GM23248 (cell line): ENCODE measurements at regions not wholly inside any gene's neighbourhood (a gene's known extent, or its start where the extent isn't known, plus 50 kb on each side); places are given as distances from the start of the nearest gene placed in this dataset.

ENCODE experiments used
- DNase-seq: peaks from one replicate; pipeline ENCODE4 v3.0.0-alpha.2; 2015
- H2AFZ ChIP-seq: fragments of 200-600 bp; sonication (generic); 2 replicates; pipeline ENCODE4 v1.6.1; 2016; ENCODE audit warnings: antibody characterized with exemption
- H3F3A ChIP-seq: fragments of 200-600 bp; sonication (generic); 2 replicates; pipeline ENCODE4 v1.6.1; 2016; ENCODE audit warnings: mild to moderate bottlenecking, antibody characterized with exemption, mixed run types; ENCODE audit not compliant: insufficient read depth
- H3K27ac ChIP-seq: fragments of 200-600 bp; sonication (generic); 2 replicates; pipeline ENCODE4 v1.5.1; 2016; ENCODE audit warnings: mild to moderate bottlenecking
- H3K27me3 ChIP-seq: fragments of 200-600 bp; sonication (generic); replicated peaks from 2 replicates; pipeline ENCODE4 v1.6.1; 2016; ENCODE audit warnings: mild to moderate bottlenecking; ENCODE audit not compliant: insufficient read depth
- H3K36me3 ChIP-seq: fragments of 200-600 bp; sonication (generic); 2 replicates; pipeline ENCODE4 v1.6.1; 2016; ENCODE audit warnings: low read depth, mild to moderate bottlenecking
- H3K4me1 ChIP-seq: fragments of 200-600 bp; sonication (generic); 2 replicates; pipeline ENCODE4 v1.6.1; 2016; ENCODE audit warnings: mild to moderate bottlenecking; ENCODE audit not compliant: insufficient read depth
- H3K4me2 ChIP-seq: fragments of 200-600 bp; sonication (generic); one replicate; pipeline ENCODE4 v1.6.1; 2016; ENCODE audit warnings: mild to moderate bottlenecking; ENCODE audit not compliant: unreplicated experiment
- H3K4me3 ChIP-seq: fragments of 200-600 bp; sonication (generic); 2 replicates; pipeline ENCODE4 v1.5.1; 2016; ENCODE audit warnings: mild to moderate bottlenecking
- H3K79me2 ChIP-seq: fragments of 200-600 bp; sonication (generic); 2 replicates; pipeline ENCODE4 v1.6.1; 2016; ENCODE audit warnings: mild to moderate bottlenecking; ENCODE audit not compliant: insufficient read depth
- H3K9ac ChIP-seq: fragments of 200-600 bp; sonication (generic); 2 replicates; pipeline ENCODE4 v1.6.1; 2016; ENCODE audit warnings: mild to moderate bottlenecking
- H3K9me2 ChIP-seq: fragments of 200-600 bp; sonication (generic); 2 replicates; pipeline ENCODE4 v1.6.1; 2016; ENCODE audit warnings: mixed run types, mild to moderate bottlenecking, moderate library complexity; ENCODE audit not compliant: insufficient read depth
- H3K9me3 ChIP-seq: fragments of 200-600 bp; sonication (generic); one replicate; pipeline ENCODE4 v1.6.1; 2017; ENCODE audit warnings: low read depth
- H4K20me1 ChIP-seq: fragments of 200-600 bp; sonication (generic); 2 replicates; pipeline ENCODE4 v1.6.0; 2016; ENCODE audit not compliant: insufficient read depth
- EZH2 ChIP-seq: fragments of 200-600 bp; sonication (generic); IDR thresholded peaks from 2 replicates; pipeline ENCODE4 v1.6.1; 2018; ENCODE audit warnings: antibody characterized with exemption, mild to moderate bottlenecking; ENCODE audit not compliant: insufficient read depth, poor library complexity, severe bottlenecking
- EZH2phosphoT487 ChIP-seq: fragments of 200-600 bp; sonication (generic); IDR thresholded peaks from 2 replicates; pipeline ENCODE4 v1.6.1; 2018; ENCODE audit warnings: antibody characterized with exemption, moderate library complexity, mild to moderate bottlenecking, low read depth; ENCODE audit not compliant: insufficient read depth
- WGBS, 2 experiments: methylation state at CpG; one replicate each; pipeline ENCODE4 v1.1.6; 2015 to 2017; ENCODE audit warnings: low lambda C conversion rate in 2 of 2, low coverage in 1 of 2; ENCODE audit errors: missing lambda C conversion rate in 2 of 2; 5-methylcytosine and 5-hydroxymethylcytosine counted together
- in situ Hi-C: fragments of 300-500 bp; cut with MboI; formaldehyde crosslinking; loops from 2 replicates; pipeline ENCODE4 v1.15.0; 2020

- Histone ChIP-seq H3K9me2 (no peaks in the 10 kb centered on the region), H3K79me2 (no peaks in the 10 kb centered on the region), H3K9me3 (no peaks in the 10 kb centered on the region), H3K27me3 (peaks cover 5% of the 10 kb centered on the region; the same call in 1 of the 2 replicates), H3K36me3 (no peaks in the 10 kb centered on the region), H3K4me2 (no peak overlapping the region), H3K4me1 (no peaks in the 10 kb centered on the region), H2AFZ (no peak overlapping the region), H3F3A (no peaks in the 10 kb centered on the region), H3K27ac (no peak overlapping the region), H4K20me1 (no peaks in the 10 kb centered on the region), H3K9ac (no peak overlapping the region), H3K4me3 (no peak overlapping the region)
- no peak for TF ChIP-seq EZH2
- TF ChIP-seq EZH2phosphoT487: no peak
- no peak for DNase-seq
- 68 to 71% methylated on average over 6 of the region's 6 CpGs for WGBS, 2 experiments
- in situ Hi-C loops: no loop called here
Measured at GRCh38 chr5:135691044-135691443, 112.3 kb upstream of the CXCL14 start.

- Histone ChIP-seq H3K4me3 (no peak overlapping the region), H3K79me2 (no peaks in the 10 kb centered on the region), H3F3A (no peaks in the 10 kb centered on the region), H2AFZ (no peak overlapping the region), H3K4me2 (no peak overlapping the region), H3K27ac (no peak overlapping the region), H4K20me1 (no peaks in the 10 kb centered on the region), H3K9me3 (no peaks in the 10 kb centered on the region), H3K9ac (no peak overlapping the region), H3K27me3 (peaks cover 5% of the 10 kb centered on the region; the same call in 1 of the 2 replicates), H3K36me3 (no peaks in the 10 kb centered on the region), H3K4me1 (no peaks in the 10 kb centered on the region), H3K9me2 (no peaks in the 10 kb centered on the region)
- WGBS, 2 experiments: 25 to 42% methylated on average over 2 of the region's 2 CpGs
- DNase-seq: no peak
- no peak for TF ChIP-seq EZH2
- no peak for TF ChIP-seq EZH2phosphoT487
- in situ Hi-C loops: no loop called here
Measured at GRCh38 chr5:135690466-135690865, 111.7 kb upstream of the CXCL14 start.

DNA sequence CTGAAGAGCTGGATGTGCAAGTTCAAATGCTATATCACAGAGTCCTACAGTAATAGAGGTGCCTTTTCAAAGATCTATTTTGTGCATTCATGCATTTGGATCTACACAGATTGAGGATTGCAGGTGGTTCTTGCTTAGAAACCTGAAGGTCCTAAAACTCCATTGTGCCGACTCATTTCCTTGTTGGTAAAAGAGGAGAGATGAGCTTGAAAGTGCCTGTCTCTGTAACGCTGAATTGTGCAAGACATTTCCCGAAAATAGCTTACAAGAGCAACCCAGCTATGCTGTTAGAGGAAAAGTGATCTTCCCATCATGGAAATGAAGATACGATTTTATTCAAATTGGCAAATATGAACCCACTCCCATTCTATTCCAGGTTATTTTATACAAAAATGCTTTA, 110.7 kb upstream of the CXCL14 start:
- no peaks in the 10 kb centered on the region for H3K9me2 ChIP-seq
- H3K27ac ChIP-seq: no peak overlapping the region
- no peak overlapping the region for H3K4me2 ChIP-seq
- TF ChIP-seq EZH2: no peak
- no peak for TF ChIP-seq EZH2phosphoT487
- H3F3A ChIP-seq: no peaks in the 10 kb centered on the region
- H3K9me3 ChIP-seq: no peaks in the 10 kb centered on the region
- no peak overlapping the region for H3K9ac ChIP-seq
- H3K79me2 ChIP-seq: no peaks in the 10 kb centered on the region
- H4K20me1 ChIP-seq: no peaks in the 10 kb centered on the region
- no peak for DNase-seq
- WGBS, 2 experiments: 63 to 69% methylated on average over 4 of the region's 4 CpGs
- in situ Hi-C loops: no loop called here
- H3K4me3 ChIP-seq: no peak overlapping the region
- peaks cover 5% of the 10 kb centered on the region; the same call in 1 of the 2 replicates for H3K27me3 ChIP-seq
- no peaks in the 10 kb centered on the region for H3K4me1 ChIP-seq
- H2AFZ ChIP-seq: no peak overlapping the region
- H3K36me3 ChIP-seq: no peaks in the 10 kb centered on the region

DNA sequence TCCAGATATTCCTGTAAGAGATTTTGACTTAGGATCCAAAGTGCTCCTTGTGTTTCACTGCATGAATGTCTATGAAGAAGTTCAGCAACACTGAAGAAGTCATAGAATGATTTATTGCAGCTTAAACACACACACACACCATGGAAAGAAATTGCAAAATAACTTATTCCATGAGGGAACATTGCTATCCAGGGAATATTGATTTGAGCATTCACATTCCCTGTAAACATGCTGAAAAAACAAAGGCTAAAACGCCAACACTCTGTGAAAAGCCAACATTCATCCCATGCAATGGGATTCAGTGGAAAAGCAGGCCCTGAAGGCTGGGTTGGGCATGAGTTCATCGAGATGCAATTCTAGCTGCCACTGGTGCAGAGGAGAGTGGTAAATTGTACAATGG, 109.6 kb upstream of the CXCL14 start:
- Histone ChIP-seq H3K27me3 (peaks cover 5% of the 10 kb centered on the region; the same call in 1 of the 2 replicates), H3K79me2 (no peaks in the 10 kb centered on the region), H3K36me3 (no peaks in the 10 kb centered on the region), H3K9me2 (no peaks in the 10 kb centered on the region), H3K9ac (no peak overlapping the region), H3K27ac (no peak overlapping the region), H3K4me3 (no peak overlapping the region), H3F3A (no peaks in the 10 kb centered on the region), H3K4me1 (no peaks in the 10 kb centered on the region), H3K4me2 (no peak overlapping the region), H3K9me3 (no peaks in the 10 kb centered on the region), H2AFZ (no peak overlapping the region), H4K20me1 (no peaks in the 10 kb centered on the region)
- WGBS, 2 experiments: 6 to 11% methylated on average over 2 of the region's 2 CpGs
- TF ChIP-seq EZH2phosphoT487: no peak
- no peak for TF ChIP-seq EZH2
- in situ Hi-C loops: no loop called here
- DNase-seq: no peak

DNA sequence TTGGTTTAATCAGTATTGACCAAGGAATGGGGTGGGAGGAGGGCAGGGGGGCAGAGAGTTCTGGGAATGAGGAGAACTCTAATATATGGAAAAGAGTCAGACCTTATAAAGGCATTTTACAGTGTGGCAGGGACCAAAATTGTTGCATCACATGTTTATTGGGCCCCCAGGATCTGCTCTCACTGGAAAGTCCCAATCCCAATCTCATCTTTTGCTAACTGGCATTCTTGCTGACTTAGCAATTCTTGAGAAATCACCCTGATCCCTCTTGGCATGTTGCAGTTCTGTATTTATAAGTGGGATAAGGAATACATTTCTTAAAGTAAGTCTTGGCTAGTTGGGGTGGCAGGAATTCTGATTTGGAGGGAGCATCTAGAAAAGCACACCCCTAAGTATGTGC, 104.4 kb upstream of the CXCL14 start:
- no peaks in the 10 kb centered on the region for H3K27me3 ChIP-seq
- no peaks in the 10 kb centered on the region for H3K4me1 ChIP-seq
- H3K4me3 ChIP-seq: no peak overlapping the region
- no peak for DNase-seq
- no peak overlapping the region for H2AFZ ChIP-seq
- no peaks in the 10 kb centered on the region for H3K79me2 ChIP-seq
- no peak overlapping the region for H3K4me2 ChIP-seq
- no peaks in the 10 kb centered on the region for H3K36me3 ChIP-seq
- H3K9ac ChIP-seq: no peak overlapping the region
- no peak overlapping the region for H3K27ac ChIP-seq
- no peaks in the 10 kb centered on the region for H3K9me2 ChIP-seq
- H3K9me3 ChIP-seq: peaks cover 3% of the 10 kb centered on the region
- H3F3A ChIP-seq: no peaks in the 10 kb centered on the region
- H4K20me1 ChIP-seq: no peaks in the 10 kb centered on the region
- in situ Hi-C loops: no loop called here
- TF ChIP-seq EZH2phosphoT487: no peak
- TF ChIP-seq EZH2: no peak
